ENCODE measurements at regions not wholly inside any gene's neighbourhood (a gene's known extent, or its start where the extent isn't known, plus 50 kb on each side); places are given as distances from the start of the nearest gene placed in this dataset.

GRCh38 chr14:49194067-49194466 lies 392.1 kb downstream of the RPS29 start:
- no peak for DNase-seq (ENCODE audit: low spot score)
- TF ChIP-seq, protein P1, sequence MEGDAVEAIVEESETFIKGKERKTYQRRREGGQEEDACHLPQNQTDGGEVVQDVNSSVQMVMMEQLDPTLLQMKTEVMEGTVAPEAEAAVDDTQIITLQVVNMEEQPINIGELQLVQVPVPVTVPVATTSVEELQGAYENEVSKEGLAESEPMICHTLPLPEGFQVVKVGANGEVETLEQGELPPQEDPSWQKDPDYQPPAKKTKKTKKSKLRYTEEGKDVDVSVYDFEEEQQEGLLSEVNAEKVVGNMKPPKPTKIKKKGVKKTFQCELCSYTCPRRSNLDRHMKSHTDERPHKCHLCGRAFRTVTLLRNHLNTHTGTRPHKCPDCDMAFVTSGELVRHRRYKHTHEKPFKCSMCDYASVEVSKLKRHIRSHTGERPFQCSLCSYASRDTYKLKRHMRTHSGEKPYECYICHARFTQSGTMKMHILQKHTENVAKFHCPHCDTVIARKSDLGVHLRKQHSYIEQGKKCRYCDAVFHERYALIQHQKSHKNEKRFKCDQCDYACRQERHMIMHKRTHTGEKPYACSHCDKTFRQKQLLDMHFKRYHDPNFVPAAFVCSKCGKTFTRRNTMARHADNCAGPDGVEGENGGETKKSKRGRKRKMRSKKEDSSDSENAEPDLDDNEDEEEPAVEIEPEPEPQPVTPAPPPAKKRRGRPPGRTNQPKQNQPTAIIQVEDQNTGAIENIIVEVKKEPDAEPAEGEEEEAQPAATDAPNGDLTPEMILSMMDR (IDR thresholded peaks at IDR 0.05; ENCODE audit: extremely low read depth, missing control alignments): no peak

GRCh38 chr14:49193332-49194065 lies 392.7 kb downstream of the RPS29 start:
- TF ChIP-seq, protein P1 (IDR thresholded peaks at IDR 0.05; ENCODE audit: extremely low read depth, missing control alignments): no peak
- DNase-seq (ENCODE audit: low spot score): peak; percentile 8

DNA sequence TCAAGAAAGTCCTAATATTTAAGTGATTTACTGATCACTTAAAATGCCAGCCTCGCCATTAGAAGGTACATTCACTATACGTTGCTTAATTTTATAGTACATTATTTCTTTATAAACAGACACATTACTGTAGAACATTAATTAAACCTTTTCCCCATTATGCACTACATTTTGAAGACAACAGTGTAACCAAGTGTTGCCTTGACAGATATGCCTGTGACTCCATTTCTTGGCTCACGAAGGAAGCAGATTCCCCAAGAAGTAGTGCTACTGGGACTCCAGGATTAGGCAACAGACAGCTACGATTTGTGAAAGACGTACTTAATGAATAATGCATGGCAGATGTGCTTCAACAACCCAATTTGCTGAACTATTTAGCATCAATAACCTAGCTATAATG lies 394.8 kb downstream of the RPS29 start:
- DNase-seq (ENCODE audit: low spot score): no peak
- TF ChIP-seq, protein P1 (IDR thresholded peaks at IDR 0.05; ENCODE audit: extremely low read depth, missing control alignments): no peak

- TF ChIP-seq, protein P1 (IDR thresholded peaks at IDR 0.05; ENCODE audit: extremely low read depth, missing control alignments): no peak
- DNase-seq (ENCODE audit: low spot score): no peak
These were observed 396.8 kb downstream of the RPS29 start for GRCh38 chr14:49189375-49189774.

DNA sequence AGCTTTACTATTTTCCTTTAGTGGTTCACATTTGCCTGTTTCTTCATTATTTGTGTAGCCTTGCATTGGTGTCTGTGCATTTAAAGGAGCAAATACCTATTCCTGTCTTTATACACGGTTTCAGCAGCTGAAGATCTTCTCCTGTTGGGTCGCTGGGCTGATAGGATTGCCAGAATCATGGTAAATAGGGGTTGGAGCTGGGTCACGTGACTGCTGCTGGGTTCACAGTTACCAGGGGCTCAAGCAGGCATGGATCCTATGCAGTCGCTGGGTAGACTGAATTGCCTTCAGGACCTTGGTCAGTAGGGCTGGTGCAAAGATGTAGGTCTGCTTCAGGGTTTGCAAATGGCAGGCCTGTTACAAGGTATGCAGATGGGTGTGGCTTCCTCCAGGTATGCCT lies 398.4 kb downstream of the RPS29 start:
- no peak for DNase-seq (ENCODE audit: low spot score)
- TF ChIP-seq, protein P1 (IDR thresholded peaks at IDR 0.05; ENCODE audit: extremely low read depth, missing control alignments): no peak

DNA sequence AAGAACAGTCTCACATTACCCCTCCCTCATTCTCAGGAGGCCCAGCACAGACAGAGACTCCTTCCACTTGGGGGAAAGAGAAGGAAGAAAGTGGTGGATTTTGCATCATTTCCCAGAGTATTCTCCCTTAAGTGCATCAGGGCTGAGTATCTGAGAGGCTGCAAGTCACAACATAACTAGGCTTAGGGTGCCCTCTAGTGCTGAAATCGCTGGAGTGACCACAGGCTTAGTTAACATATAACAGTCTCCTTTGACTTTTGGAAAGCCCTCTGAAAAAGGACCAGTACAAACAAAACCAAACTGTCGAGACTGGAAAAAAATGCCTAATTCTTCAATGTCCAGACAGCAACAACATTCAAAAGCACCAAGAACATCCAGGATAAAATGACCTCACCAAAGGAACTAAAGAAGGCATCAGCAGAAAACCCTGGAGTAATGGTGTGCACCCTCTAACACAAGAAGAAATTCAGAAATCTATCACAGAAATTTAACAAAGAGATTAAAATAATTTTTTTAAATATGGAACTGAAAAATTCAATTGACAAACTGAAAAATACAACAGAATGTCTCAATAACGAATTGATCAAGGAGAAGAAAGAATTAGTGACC lies 412.3 kb downstream of the RPS29 start:
- TF ChIP-seq, protein P1 (IDR thresholded peaks at IDR 0.05; ENCODE audit: extremely low read depth, missing control alignments): peak; percentile 40
- DNase-seq (ENCODE audit: low spot score): peak; percentile 34

DNA sequence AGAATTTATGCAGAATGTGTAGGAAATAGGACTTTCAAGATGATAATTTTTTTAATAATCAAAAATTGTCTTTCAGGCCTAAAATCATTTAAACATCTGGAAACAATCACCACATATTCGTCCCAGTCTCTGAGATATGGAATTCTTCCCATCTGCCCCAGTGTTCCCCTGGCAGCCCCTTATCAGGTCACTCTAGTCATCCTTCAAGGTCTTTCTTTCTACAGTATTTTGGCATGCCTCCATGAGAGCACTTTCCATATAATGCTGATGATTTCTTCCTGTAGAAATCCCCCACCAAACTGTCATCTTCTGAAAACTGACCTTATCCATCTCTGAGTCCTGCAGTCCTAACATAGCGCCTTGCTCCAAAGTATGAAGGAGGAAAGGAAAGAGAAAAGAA lies 422.1 kb downstream of the RPS29 start:
- no peak for DNase-seq (ENCODE audit: low spot score)
- TF ChIP-seq, protein P1 (IDR thresholded peaks at IDR 0.05; ENCODE audit: extremely low read depth, missing control alignments): no peak

Measured in GM20000 (cell line).